GM18909 (cell line): ENCODE measurements at regions not wholly inside any gene's neighbourhood (a gene's known extent, or its start where the extent isn't known, plus 50 kb on each side); places are given as distances from the start of the nearest gene placed in this dataset.
"Not testable (repeated sequence)": the region's sequence is repeated elsewhere in the genome, so short reads cannot be mapped to it uniquely, and the experiment has no call there.

Experiments used
- ATAC-seq: cut with Tn5 transposase; IDR thresholded peaks from one replicate; pipeline ENCODE4 v1.9.1; 2021; ENCODE audit warnings: mild to moderate bottlenecking; ENCODE audit not compliant: unreplicated experiment, poor library complexity

- no peak for ATAC-seq
Observed at GRCh38 chr6:4367643-4368042, 232.3 kb upstream of the ECI2 start.

DNA sequence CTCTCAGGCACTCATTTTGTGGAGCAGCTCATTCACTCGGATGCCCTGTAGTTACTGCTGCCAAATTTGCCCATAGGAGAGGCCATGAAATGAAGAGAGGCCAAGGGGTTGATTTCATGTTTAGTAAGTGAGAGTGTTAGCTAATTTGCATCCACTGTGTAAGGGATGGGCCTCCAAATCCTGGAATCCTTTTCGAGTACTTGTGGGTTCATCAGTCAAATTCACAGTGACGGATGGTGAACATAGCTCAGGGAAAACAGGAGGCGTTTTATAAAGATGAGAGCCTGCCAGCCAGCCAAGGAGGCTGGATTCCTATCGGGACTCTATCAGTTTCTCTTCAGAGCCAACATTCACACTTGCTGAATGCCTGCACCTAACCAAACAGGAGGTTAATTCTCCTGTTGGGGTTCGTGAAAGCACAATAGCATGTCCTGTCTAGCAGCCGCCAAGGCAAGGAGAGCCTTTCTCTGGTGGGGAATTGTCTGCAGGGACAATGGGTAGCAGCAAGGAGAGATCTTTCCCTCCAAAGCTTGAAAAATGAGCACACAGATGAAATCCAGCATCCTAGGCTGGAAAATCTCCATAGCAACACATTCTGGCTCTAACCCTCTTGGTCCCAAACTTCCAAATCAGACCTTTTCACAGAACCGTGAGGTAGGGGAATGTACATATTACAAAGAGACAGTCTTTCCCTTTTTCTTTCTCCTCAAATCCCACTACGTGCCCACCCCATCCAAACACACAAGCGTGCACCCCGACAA, 231.4 kb upstream of the ECI2 start:
- no peak for ATAC-seq

GRCh38 chr6:4365686-4366085, 230.3 kb upstream of the ECI2 start:
- no peak for ATAC-seq

GRCh38 chr6:4364711-4365110, 229.3 kb upstream of the ECI2 start:
- no peak for ATAC-seq

- ATAC-seq, result no peak
Observed at GRCh38 chr6:4364172-4364571, 228.8 kb upstream of the ECI2 start.

GRCh38 chr6:4363656-4364055, 228.3 kb upstream of the ECI2 start:
- no peak for ATAC-seq

DNA sequence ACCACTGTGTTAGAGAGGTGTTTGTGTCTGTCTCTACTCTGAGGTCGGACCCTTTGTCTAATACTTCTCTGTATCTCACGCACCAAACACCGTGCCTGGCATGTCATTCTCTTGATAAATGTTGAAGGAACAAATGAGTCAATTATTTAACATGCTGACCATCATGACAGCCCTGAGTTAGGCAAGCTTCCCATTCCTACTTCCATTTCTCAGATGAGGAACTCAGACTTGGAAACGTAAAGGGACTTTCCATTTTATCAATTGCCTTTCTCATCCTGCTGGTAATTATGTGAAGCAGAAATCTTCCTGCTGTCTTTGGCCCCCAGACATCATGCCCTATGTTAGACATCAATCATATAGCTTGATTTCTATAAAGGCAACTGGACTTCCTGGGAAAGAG, 227.0 kb upstream of the ECI2 start:
- no peak for ATAC-seq

DNA sequence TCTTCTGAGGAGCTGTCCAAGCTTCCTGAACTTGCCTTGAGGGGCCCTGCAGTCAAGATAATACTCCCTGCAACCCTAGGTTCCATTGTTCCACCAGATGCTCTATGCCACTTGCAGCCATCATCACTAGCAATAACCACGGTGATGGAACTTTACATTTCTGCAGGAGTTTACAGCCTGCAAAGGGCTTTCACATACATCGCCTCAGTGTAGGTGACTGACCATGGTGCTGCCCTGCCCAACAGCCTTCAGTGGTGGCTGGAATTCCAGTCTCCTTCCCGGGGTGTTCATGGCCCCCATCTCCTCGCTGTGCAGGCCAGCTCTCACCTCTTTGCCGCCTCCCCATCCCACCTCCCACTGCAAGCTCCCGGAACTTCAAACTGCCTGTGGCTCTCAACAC, 225.5 kb upstream of the ECI2 start:
- no peak for ATAC-seq

GRCh38 chr6:4359108-4359730, 223.8 kb upstream of the ECI2 start:
- no peak for ATAC-seq

DNA sequence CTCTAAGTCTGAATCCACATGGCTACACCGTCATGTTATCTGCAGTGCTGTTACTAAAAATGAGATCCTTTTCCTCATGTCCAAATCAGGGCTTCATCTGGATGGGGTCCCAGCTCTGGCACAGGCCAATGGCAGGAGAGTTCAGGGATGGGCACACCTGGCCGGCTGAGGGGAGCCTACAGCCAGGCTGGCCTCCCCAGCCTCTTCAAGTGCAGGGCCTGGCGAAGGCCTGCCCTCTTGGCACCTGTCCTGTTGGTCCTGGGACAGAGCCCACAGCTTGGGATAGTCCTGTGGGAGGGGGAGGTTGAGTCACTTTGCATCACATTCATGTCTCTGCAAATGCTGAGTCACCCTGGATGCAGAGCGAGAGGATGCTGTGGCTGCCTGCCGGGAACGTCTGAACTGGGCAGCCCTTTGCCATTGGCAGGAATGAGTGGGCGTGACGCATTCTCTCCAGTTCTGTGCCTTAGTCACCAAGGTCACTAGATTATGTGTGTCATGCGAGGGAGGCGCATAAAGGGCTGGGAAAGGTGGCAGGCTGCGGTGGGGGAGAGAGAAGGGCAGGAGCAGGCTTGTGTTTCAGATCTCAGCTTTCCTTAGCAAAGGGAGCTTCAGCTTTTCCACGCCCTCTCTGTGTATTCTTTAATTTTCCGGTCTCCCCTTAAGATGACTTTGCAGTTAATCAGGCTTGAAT, 223.2 kb upstream of the ECI2 start:
- ATAC-seq, result no peak

- ATAC-seq, result not testable (repeated sequence)
Observed at GRCh38 chr6:4357660-4358152, 222.3 kb upstream of the ECI2 start.

DNA sequence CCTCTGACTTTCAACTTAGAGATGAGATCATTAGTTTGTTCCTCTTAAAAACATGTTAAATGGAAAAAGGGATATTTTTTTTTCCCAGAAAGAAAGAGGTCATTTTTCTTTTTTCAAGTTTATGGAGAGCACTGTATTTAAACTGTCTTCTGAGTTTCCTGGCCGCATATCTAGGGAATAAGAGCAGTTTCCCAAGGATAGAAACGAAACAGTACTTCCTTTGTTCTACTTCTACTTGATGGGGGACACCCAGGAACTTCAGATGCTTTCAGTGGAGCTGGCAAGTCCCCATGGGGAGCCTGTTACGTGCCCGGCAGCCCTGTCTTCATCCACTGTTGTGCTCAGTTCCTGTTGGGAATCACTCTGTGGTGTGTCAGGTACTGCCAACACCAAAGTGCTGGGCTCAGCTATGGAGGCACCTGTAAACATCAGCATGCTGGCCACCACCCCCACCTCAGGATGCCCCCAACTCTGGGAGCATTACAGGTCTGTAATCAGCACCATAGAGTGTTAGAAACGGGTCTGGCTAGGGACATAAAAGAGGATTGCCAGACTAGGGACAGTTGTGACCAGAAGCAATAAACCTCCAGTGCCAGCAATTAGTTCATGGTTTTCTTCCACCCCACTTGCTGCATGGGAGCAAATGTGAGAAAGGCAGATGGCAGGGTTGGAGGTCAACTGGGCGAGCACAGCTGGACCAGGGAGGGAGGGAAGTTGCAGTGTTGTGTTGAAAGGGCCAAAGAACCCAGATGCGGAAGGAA, 221.7 kb upstream of the ECI2 start:
- ATAC-seq, result no peak

GRCh38 chr6:4355241-4355640, 219.9 kb upstream of the ECI2 start:
- ATAC-seq, result no peak

DNA sequence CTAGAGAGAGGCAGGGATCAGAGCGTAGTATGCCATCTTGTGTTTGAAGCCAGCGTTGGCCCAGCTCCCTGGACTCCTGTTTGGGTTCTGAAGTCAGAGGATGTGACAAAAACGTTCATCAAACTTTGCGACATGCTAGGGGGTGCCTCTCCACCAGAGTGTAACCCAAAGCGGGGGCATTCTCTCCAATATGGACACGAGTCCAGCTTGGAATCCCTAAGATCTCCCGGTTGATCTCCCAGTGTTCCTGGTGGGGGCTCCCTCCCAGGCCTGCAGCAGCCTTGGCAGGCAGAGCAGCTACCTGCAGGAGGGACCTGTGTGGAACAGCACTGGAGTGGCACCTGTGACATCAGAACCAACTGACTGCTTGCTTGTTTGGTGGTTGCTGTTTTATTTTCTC, 218.8 kb upstream of the ECI2 start:
- no peak for ATAC-seq

DNA sequence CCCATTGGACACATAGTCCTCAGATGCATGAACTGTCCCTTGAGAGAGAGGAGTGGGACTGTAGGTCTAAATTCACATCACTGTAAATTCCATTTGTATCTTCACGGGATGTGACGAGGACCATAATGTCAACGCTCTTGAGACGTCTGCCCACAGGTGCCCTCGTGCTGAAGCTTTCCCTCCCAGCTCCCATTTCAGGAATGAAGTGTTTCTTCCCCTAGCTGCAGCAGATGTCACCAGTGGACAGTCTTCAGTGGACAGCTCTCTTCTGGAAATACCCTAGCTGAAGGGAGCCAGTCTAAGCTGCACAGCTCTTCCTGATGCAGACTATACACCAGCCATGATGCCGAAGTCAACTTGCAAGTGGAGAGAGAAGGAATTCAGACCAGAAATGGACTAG, 217.4 kb upstream of the ECI2 start:
- no peak for ATAC-seq

DNA sequence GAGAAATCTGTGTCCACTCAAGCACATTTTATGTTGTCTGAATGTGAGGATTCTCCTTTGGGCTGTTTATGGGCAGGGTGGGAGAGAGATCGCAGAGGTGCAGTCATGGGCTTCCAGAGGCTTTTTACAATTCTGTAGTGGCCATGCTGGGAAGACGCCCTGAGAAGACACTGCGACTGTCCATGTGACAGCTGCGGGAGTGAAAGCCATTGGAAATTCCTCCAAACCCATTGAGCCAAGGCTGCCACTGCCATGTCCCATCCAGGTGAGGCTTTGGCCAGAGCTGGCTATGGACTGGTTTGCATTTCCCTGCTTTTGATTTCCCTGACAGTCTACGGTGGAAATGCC, 216.9 kb upstream of the ECI2 start:
- no peak for ATAC-seq

DNA sequence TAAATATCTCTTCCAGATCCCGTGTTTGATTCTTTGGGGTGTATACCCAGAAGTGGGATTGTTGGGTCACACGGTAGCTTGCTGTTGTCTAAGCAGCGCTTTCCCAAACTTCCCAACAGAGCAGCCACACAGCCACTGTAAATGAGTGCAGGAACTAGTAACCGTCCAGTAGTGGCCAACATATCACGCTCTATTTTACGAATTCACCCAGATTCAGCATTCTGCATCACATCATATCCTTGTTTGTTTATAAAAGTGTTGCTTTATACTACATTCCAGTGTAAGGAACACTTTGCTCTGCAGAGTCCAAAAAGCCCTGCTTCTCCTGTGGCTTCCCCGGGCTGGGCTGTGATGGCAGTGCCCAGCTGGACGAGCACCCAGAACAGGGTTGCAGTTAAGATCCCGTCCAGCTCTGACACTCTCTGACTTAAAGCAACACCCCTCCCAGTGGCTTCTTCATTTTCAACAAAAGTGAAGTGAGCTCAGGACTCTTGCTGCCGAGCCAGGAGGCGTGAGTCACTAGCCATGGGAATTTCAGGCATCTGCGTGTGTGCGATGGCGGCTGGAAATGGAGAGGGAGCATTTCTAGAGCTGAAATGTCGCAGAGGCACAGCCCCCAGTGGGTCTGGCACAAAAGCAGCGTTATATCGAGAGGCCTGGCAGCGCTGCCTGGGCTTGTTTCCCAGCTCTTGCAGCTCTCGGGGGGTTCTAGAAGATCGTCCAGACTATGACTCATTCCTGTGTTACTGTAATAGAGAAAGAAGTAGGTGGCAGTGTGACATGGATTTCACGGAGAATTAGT, 216.3 kb upstream of the ECI2 start:
- no peak for ATAC-seq

DNA sequence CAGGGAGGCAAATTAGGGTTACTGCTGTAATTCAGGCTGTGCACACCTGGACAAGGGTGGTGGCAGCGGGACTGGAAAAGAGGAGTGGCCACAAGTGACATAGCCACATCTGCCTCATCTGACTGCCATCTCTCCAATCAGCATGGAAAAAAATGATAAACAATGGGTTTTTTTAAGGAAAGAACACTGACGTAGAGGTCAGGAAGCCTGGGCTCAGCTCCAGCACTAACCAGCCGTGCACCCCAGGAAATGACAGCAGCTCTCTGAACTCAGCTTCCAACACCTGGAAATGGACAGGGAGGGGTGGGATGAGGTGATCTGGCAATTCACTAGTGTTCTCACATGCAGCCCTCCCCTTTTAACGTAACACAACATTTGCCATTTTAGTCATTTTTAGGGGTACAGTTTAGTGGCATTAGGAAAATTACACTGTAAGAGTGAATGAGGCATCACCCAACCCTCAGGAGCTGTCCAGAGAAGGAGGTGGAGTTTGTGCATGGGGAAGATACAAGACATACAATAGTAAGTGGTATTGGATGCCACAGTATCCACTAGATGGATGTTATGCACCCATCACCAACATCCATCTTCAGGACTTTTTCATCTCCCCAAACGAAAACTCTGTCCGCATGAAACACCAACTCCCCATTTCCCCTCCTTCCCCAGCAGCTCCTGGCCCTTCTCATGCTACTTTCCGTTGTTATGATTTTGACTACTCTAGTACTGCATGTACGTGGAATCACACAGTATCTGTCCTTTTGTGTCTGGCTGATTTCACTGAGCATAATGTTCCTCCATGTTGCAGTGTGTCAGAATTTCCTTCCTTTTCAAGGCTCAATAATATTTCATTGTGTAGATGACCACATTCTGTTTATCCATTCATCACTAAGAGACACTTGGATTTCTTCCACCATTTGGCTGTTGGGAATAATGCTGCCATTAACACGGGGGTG, 215.5 kb upstream of the ECI2 start:
- no peak for ATAC-seq

- no peak for ATAC-seq
Observed at GRCh38 chr6:4349931-4350330, 214.6 kb upstream of the ECI2 start.
